ENCODE measurements at regions not wholly inside any gene's neighbourhood (a gene's known extent, or its start where the extent isn't known, plus 50 kb on each side); places are given as distances from the start of the nearest gene placed in this dataset.
"Not testable (repeated sequence)": the region's sequence is repeated elsewhere in the genome, so short reads cannot be mapped to it uniquely, and the experiment has no call there.

GRCh38 chrX:110964786-110965185 is 131.2 kb upstream of the PAK3 start:
- DNase-seq: no peak

GRCh38 chrX:110962451-110962850 is 133.5 kb upstream of the PAK3 start:
- no peak for DNase-seq

- DNase-seq: no peak
Measured at GRCh38 chrX:110955706-110956105, 140.3 kb upstream of the PAK3 start.

- no peak for DNase-seq
Measured at GRCh38 chrX:110954428-110955100, 141.4 kb upstream of the PAK3 start.

GRCh38 chrX:110951472-110952269 is 144.3 kb upstream of the PAK3 start:
- no peak for DNase-seq

GRCh38 chrX:110944751-110945675 is 149.4 kb upstream of the CHRDL1 start:
- DNase-seq: no peak

- DNase-seq: no peak
Measured at GRCh38 chrX:110944311-110944750, 148.7 kb upstream of the CHRDL1 start.

GRCh38 chrX:110941906-110942305 is 146.3 kb upstream of the CHRDL1 start:
- no peak for DNase-seq

GRCh38 chrX:110938977-110939732 is 143.5 kb upstream of the CHRDL1 start:
- DNase-seq: no peak

GRCh38 chrX:110924871-110925270 is 129.3 kb upstream of the CHRDL1 start:
- no peak for DNase-seq

GRCh38 chrX:110920991-110921390 is 125.4 kb upstream of the CHRDL1 start:
- DNase-seq: no peak

GRCh38 chrX:110915570-110915969 is 120.0 kb upstream of the CHRDL1 start:
- DNase-seq: no peak

- DNase-seq: no peak
Measured at GRCh38 chrX:110915111-110915510, 119.5 kb upstream of the CHRDL1 start.

GRCh38 chrX:110914281-110914680 is 118.7 kb upstream of the CHRDL1 start:
- no peak for DNase-seq

GRCh38 chrX:110904747-110905146 is 109.1 kb upstream of the CHRDL1 start:
- DNase-seq: not testable (repeated sequence)

- no peak for DNase-seq
Measured at GRCh38 chrX:110881971-110882370, 86.4 kb upstream of the CHRDL1 start.

- DNase-seq: no peak
Measured at GRCh38 chrX:110877326-110877725, 81.7 kb upstream of the CHRDL1 start.

- no peak for DNase-seq
Measured at GRCh38 chrX:110871839-110872238, 76.2 kb upstream of the CHRDL1 start.

- DNase-seq: no peak
Measured at GRCh38 chrX:110866421-110866820, 70.8 kb upstream of the CHRDL1 start.

- no peak for DNase-seq
Measured at GRCh38 chrX:110863883-110864282, 68.3 kb upstream of the CHRDL1 start.

- no peak for DNase-seq
Measured at GRCh38 chrX:110858565-110858964, 62.9 kb upstream of the CHRDL1 start.

GRCh38 chrX:110853610-110854009 is 58.0 kb upstream of the CHRDL1 start:
- DNase-seq: no peak

Measured in T-helper 1 cell (primary cell).